NCI-H82 (cell line): ENCODE measurements at regions not wholly inside any gene's neighbourhood (a gene's known extent, or its start where the extent isn't known, plus 50 kb on each side); places are given as distances from the start of the nearest gene placed in this dataset.
"Not testable (repeated sequence)": the region's sequence is repeated elsewhere in the genome, so short reads cannot be mapped to it uniquely, and the experiment has no call there.

Source experiments
- DNase-seq: peaks from one replicate; lab custom pipeline; 2025; lab: John Stamatoyannopoulos, UW

- no peak for DNase-seq
These were observed 101.7 kb upstream of the FN1 start for GRCh38 chr2:215537611-215538010.

GRCh38 chr2:215536510-215536909 is 100.6 kb upstream of the FN1 start:
- no peak for DNase-seq

- DNase-seq, result no peak
These were observed 99.9 kb upstream of the FN1 start for GRCh38 chr2:215535741-215536140.

GRCh38 chr2:215535125-215535668 is 99.3 kb upstream of the FN1 start:
- no peak for DNase-seq

GRCh38 chr2:215533716-215534115 is 97.8 kb upstream of the FN1 start:
- not testable (repeated sequence) for DNase-seq

- DNase-seq, result no peak
These were observed 97.0 kb upstream of the FN1 start for GRCh38 chr2:215532844-215533243.

- DNase-seq, result no peak
These were observed 95.4 kb upstream of the FN1 start for GRCh38 chr2:215531284-215531683.

GRCh38 chr2:215530191-215530968 is 94.5 kb upstream of the FN1 start:
- DNase-seq, result no peak

- DNase-seq, result no peak
These were observed 93.4 kb upstream of the FN1 start for GRCh38 chr2:215529271-215529670.

GRCh38 chr2:215528555-215528954 is 92.7 kb upstream of the FN1 start:
- no peak for DNase-seq

- DNase-seq, result no peak
These were observed 91.9 kb upstream of the FN1 start for GRCh38 chr2:215527736-215528135.

- no peak for DNase-seq
These were observed 90.5 kb upstream of the FN1 start for GRCh38 chr2:215526341-215526740.

GRCh38 chr2:215522237-215522636 is 86.4 kb upstream of the FN1 start:
- DNase-seq, result no peak

- no peak for DNase-seq
These were observed 85.2 kb upstream of the FN1 start for GRCh38 chr2:215521031-215521430.

- no peak for DNase-seq
These were observed 81.5 kb upstream of the FN1 start for GRCh38 chr2:215517391-215517790.

- no peak for DNase-seq
These were observed 78.6 kb upstream of the FN1 start for GRCh38 chr2:215514516-215514915.

- DNase-seq, result no peak
These were observed 75.8 kb upstream of the FN1 start for GRCh38 chr2:215511454-215512346.

- DNase-seq, result peak; percentile 40
These were observed 72.0 kb upstream of the FN1 start for GRCh38 chr2:215507836-215508235.

- no peak for DNase-seq
These were observed 71.3 kb upstream of the FN1 start for GRCh38 chr2:215507136-215507535.

GRCh38 chr2:215506604-215506990 is 70.7 kb upstream of the FN1 start:
- DNase-seq, result no peak

- no peak for DNase-seq
These were observed 69.3 kb upstream of the FN1 start for GRCh38 chr2:215505044-215505786.

GRCh38 chr2:215504547-215504946 is 68.7 kb upstream of the FN1 start:
- no peak for DNase-seq
